ENCODE measurements at regions not wholly inside any gene's neighbourhood (a gene's known extent, or its start where the extent isn't known, plus 50 kb on each side); places are given as distances from the start of the nearest gene placed in this dataset.

DNA sequence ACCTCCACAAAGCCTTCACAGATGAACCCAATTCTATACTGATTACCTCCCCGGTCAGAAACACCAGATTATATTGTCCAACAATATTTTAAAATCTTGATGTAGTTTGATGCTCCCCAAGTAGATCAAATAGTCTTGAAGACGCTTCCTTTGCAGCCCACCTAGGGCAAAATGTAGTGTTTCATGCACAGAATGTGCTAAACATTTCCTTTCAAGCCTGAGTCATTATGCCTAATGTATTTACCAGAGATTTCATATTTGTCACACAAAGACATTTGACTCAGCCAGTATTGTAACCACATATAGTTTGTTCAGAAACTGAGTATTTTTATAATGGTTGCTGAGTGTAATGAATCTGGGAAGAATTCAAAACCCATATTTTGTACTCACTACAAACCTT is 1396.8 kb downstream of the LRRC4C start:
- no peak for ATAC-seq

DNA sequence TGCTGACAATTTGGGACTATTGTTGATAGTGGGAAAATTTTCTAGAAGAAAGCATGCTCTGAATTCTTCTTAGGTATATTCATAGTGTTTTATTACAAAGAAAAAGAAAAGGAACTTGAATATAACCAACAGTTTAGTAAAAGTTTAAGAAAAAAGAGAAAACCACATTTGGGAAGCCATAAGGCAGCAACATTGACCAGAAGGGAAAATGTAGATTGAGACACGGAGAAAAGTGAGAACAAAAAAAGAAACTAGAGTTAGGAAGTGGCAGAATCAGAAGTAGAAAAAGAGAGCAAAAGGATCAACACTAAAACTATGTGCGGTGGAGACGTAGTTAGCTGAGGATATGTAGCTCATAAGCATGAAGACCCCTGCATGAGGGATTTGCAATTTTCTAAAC is 1398.2 kb downstream of the LRRC4C start:
- ATAC-seq, result no peak
- no peak for DNase-seq (ENCODE audit: low spot score)

More for the DNA sequence above, 1396.8 kb downstream of the LRRC4C start:
- DNase-seq (ENCODE audit: low spot score), result no peak

DNA sequence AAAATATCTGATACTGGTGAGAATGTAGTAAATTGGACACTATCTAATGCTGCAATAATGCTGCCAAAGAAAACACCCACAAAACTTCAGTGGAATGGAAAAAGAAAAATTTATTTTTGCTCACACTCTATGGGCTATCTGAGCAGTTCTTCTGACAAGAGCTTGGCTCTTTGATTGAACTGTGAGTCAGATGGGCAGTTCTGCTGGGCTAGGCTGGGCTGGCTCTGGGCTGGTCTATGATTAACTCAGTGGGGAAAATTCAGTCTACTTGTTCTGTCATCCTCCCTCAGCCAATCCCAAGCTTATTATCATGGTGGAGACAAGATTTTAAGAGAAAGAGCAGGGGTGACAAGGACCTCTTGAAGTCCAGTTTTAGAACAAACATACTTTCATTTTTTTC is 1404.8 kb downstream of the LRRC4C start:
- ATAC-seq, result no peak

DNA sequence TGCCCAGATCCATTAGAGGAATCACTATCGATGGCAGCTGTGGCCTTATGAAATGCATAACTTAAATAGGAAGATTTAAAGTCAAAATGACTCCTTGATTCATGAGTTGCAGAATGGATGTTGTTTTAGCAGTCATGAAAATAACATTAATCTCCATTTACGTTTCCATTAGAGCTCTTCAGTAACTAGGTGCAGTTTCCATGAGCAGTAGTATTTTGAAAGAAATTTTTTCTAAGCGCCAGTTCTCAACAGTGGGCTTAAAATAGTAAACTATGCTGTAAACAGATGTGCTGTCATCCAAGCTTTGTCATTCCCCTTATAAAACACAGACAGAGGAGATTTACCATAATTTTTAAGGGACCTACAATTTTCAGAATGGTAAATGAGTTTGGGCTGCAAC is 1414.1 kb downstream of the LRRC4C start:
- DNase-seq (ENCODE audit: low spot score) (no peak), ATAC-seq (no peak)

More for the DNA sequence above, 1404.8 kb downstream of the LRRC4C start:
- no peak for DNase-seq (ENCODE audit: low spot score)

DNA sequence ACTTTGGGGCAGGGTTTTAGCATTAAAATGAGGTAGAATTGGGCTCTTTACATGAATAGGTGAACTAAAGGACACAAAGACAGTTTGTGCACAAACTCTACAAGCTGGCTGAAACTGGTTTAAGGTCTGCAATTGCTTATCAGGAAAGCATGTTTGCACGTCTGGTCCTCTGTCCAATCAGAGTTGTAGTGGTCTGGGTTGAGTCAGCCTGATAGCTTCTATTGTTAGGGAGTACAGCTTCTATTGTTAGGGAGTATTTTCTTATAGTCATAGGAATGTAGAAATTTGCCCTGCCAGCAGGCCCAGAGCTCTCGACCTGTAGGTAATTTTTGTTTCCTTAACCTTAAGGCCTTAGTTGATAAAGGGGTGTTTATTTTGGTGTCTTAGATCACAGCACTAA is 1422.4 kb downstream of the LRRC4C start:
- DNase-seq (ENCODE audit: low spot score) (no peak), ATAC-seq (no peak)

DNA sequence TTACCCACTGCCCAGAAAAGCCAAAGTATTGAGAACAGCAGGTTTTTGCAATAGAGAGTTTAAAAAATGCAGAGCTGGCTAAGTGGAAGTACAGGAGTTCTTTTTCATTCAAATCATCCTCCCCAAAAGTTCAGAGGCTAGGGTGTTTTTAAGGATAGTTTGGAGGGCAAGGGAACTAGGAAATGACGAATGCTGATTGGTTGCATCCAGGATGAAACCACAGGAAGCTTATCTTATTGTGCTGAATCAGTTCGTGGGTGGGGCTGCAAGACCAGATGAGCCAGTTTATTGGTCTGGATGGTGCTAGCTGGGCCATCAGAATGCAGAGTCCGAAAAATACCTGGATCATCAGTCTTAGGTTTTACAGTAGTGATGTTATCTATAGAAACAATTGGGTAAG is 1427.1 kb downstream of the LRRC4C start:
- ATAC-seq (no peak), DNase-seq (ENCODE audit: low spot score) (no peak)

DNA sequence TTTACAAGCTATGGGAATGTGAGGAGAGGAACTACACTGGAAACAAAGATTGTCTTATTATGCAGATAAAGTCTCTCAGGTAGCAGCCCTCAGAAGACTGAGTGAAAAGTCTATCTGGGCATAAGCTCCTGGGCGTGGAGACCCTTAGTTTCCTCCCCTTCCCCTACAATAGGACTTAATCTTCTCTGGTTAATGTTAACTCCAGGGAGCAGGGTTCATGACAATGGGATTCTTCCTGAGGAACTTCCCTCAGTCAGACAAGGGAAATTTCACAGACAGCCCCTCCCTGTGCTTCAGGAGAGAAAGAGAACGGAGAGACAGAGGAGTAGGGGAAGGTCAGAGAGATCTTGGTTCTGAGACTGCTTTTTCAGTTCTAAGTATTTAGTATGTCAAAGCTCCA is 1428.6 kb downstream of the LRRC4C start:
- DNase-seq (ENCODE audit: low spot score) (no peak), ATAC-seq (no peak)

DNA sequence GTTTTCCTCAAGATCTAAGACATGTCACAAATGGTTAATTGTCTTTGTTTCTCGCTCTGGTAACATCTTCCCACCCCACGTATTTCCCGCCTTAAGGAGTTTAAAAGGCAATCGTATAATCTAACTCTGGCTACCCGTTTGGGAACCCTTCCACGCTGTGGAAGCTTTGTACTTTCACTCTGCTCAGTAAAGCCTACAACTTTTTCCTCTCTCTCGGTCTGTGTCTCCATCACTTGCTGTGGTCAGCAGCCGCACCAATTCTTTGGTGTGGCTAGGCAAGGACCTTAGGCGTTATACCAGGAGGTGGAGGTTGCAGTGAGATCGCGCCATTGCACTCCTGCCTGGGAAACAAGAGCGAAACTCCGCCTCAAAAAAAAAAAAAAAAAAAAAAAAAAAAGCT is 1430.1 kb downstream of the LRRC4C start:
- no peak for DNase-seq (ENCODE audit: low spot score)
- no peak for ATAC-seq

DNA sequence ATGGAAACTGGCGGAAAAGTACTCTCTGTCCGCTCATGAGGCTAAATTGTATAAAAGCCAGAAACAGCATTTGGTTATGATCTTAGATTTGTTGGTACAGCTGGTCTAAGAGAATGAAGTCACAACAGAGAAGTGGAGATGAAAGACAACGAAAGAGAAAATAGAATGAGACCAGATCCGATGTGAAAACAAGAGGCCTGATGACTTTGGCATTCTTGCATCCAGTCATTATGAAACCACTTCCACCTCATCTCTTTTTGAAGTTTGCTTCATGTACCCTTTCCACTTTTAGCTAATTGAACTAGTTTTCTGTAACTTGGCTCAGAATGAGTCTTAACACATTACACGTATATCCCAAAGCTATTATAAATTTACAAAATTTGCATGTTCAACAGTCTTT is 1431.7 kb downstream of the LRRC4C start:
- ATAC-seq (no peak), DNase-seq (ENCODE audit: low spot score) (no peak)

DNA sequence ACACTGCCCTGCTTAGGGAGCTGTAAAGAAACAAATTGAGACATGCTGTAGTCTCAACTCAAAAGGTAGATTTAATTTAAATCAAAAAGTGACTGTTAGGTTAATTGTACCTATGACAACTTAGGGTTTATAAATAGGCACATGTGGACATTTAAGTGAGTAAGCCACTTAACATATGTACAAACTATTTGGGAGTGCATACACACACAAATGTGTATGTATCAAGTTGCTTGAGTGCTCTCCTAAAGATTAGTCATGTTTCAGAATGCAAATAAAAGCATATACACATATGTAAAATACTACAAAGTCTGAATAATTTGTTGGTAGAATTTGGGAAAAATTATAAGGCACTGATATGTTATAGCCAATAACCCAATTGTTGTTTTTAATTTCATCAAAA is 1435.7 kb downstream of the LRRC4C start:
- no peak for ATAC-seq

DNA sequence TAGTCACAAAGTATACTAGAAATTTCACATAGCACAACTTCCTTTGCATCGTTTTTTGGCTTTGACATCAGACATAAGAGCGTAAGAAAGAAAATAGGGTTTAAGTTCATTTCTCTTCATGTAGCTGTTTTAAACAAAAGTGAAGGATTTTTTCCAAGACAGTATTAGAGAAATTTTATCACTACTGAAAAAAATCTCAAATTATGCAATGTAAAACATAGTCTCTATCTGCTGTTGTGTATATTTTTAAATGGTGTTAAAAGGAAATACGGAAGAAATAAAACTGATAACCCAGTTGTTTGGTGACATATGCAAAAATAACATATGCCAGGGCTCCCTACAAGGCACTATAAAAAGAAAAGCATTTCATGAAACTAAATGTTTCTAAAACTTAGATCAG is 1449.4 kb downstream of the LRRC4C start:
- DNase-seq (ENCODE audit: low spot score), result no peak
- ATAC-seq, result no peak

More for the DNA sequence above, 1435.7 kb downstream of the LRRC4C start:
- DNase-seq (ENCODE audit: low spot score), result no peak

DNA sequence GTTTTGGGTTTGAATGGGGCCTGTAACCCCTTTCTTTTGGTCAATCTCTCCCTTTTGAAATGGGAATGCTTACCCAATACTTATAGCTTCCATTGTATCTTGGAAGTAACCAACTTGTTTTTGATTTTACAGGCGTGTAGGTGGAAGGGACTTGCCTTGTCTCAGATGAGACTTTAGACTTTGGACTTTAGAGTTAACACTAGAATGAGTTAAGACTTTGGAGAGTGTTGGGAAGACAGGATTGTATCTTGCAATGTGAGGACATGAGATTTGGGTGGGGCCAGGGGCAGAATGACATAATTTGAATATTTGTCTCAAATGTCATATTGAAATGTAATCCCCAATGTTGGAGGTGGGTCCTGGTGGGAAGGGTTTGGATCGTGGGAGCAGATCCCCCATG is 1466.9 kb downstream of the LRRC4C start:
- DNase-seq (ENCODE audit: low spot score), result no peak
- no peak for ATAC-seq

DNA sequence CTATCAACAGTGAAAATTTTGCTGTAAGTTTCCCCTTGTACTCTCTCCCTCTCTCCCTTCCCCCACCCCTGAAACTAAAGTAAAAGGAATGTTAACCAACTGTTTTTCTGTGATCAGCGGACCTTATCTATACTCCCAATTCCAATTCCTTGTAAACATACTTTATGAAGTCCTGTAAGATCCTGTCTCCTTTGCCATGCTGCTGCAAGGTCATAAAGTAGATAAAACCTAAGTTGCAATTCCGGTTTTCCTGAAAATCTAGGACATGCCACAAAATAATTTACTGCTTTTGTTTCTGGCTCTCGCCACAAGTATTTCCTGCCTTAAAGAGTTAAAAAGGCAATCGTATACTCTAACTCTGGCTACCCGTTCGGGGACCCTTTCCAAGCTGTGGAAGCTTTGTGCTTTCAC is 1469.0 kb downstream of the LRRC4C start:
- no peak for ATAC-seq
- no peak for DNase-seq (ENCODE audit: low spot score)

DNA sequence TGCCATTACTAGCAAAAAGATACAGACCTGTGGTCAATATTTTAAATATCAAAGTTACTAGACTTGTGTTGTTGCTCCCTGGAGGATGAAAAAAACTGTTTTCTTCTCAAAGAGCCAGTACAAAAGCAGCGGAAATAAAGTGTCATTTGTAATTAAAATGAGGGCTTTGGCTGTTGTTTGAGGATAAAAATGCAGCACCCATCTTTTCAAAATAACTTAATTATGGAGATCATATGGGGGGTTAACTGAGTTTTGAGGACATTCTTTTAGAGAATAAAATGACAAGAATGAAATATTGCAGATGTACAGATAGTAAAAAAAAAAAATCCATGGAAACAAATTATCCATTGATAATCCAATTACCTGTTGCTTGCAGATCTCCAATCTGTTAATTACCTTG is 1484.4 kb downstream of the LRRC4C start:
- ATAC-seq, result no peak
- DNase-seq (ENCODE audit: low spot score), result no peak

DNA sequence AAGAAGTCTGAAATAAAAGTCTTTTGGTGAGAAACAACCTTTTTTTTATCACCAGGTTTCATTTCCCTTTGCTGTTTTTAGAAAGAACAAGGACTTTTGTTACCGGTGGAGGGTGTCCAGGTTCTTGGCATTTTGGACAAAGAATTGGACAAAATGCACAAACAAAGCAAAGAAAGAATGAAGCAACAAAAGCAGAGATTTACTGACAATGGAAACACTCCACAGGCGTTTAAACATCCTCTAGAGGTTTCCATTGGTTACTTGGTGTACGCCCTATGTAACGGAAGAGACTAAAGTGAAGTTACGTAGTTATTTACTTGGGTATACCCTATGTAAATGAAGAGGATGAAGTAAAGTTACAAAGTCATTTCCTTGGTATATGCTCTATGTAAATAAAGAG is 1487.0 kb downstream of the LRRC4C start:
- ATAC-seq (no peak), DNase-seq (ENCODE audit: low spot score) (no peak)

DNA sequence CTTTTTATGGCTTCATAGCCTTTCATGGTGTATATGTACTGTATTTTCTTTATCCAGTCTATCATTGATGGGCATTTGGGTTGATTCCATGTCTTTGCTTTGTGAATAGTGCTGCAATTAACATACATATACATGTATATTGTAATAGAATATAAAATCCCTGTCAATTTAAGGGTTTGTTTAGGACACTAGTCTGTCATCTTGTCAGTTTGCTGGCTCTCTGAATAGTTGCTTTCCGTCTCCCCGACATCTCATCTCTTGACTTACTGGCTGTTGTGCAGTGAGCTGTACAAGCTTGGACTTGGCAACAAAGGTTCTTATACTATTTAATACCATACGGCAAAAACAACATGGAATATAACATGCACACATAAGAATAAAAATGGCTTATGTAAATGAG is 1487.5 kb downstream of the LRRC4C start:
- no peak for ATAC-seq

DNA sequence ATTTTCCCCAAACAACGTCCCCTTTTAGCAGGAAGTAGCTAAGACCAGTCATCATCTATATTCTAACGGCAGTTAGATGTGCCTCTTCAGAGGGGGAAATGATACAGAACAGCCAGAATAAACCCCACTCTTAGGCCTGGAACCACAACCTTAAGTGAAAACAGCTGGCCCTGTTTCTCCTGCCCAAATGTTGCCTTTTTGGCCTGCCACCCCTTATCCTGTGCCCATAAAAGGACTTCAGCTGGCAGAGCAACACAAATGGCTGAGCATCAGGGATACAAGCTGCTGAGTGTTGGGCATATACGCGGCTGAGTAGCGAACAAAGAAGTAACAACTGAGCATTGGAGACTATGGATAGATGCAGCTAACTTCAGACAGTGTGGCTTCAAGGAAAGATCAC is 1491.4 kb downstream of the LRRC4C start:
- DNase-seq (ENCODE audit: low spot score) (no peak), ATAC-seq (no peak)

More for the DNA sequence above, 1487.5 kb downstream of the LRRC4C start:
- no peak for DNase-seq (ENCODE audit: low spot score)

DNA sequence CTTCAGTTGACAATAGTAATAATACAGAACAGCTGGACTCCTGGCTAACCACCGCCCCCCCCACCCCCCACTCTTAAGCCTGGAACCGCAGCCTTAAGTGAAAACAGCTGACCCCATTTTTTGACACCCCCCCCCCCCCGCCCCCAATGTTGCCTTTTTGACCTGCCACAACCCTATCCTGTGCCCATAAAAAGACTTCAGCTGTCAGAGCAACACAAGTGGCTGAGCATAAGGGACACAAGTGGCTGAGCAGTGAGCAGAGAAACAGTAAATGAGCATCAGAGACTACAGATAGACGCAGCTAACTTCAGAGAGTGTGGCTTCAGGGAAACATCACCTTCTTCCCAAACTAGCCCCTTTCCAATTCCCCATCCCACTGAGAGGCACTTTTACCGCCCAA is 1493.8 kb downstream of the LRRC4C start:
- ATAC-seq, result no peak
- no peak for DNase-seq (ENCODE audit: low spot score)

DNA sequence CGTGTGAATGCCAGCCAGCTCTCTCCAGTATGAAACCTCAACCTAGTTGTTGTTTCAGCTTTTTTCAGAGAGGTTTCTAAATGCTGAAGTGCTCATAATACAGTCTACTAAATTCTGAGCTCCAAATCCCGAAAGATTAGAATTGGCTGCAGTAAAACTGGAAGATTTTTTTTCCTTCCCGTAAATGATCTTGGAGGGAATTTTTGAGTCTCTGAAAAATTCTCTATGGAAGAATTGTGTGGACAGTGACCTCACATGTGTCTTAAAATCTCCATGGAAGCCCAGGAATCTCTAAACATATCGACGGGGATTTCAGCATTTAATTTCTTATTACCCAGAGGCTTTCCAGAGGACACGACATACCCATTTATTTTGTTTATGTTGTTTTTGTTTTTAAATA is 1499.2 kb downstream of the LRRC4C start:
- ATAC-seq, result no peak
- DNase-seq (ENCODE audit: low spot score), result no peak

DNA sequence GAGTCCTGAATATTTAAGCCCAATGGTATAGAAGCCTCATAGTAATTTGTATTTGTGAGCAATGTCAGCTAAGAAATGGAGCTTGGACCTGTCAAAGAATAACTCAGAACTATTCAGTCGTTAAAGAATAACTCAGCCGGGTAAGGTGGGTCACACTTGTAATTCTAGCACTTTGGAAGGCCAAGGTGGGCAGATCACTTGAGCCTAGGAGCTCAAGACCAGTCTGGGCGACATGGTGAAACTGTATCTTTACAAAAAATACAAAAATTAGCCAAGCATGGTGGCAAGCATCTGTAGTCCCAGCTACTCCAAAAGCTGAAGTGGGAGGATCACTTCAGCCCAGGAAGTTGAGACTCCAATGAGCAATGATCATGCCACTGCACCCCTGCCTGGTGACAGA is 1526.5 kb downstream of the LRRC4C start:
- DNase-seq (ENCODE audit: low spot score) (no peak), ATAC-seq (no peak)

DNA sequence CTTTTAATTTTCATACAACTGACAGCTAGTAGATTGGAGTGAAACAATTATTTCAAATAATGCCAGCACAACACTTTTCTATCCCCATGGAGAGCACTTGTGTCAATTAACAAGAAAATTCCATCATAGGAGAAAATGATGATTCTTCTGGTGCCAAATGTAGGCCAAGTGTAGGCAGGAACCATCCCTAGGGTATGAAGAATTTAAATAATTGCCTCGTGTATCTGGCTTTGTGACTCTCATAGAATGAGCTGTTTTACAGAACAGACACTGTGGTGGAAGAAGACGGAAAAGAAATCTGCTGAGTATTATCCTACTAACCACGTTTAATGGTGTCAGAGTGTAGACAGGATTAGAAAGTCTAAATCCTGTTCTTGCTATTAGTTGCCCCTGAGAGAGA is 1542.2 kb downstream of the LRRC4C start:
- ATAC-seq, result no peak
- no peak for DNase-seq (ENCODE audit: low spot score)

DNA sequence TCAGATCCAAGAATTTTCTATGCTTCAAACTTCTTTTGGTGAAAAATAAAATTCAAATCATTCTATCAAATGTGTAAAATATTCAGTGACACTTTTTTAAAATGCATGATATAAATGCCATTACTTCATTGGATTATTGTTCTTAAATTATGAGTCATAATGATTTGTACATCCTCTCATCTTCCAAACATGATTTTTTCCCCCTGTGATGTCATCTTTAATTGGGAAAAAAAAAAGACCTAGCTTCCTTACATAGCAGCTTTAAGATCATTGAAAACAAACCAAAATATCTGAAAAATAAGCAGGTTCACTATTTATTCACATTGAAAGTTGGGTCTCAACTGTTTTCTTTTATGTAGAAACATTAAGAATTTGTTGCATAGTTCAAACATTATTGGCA is 1549.4 kb downstream of the LRRC4C start:
- no peak for ATAC-seq

DNA sequence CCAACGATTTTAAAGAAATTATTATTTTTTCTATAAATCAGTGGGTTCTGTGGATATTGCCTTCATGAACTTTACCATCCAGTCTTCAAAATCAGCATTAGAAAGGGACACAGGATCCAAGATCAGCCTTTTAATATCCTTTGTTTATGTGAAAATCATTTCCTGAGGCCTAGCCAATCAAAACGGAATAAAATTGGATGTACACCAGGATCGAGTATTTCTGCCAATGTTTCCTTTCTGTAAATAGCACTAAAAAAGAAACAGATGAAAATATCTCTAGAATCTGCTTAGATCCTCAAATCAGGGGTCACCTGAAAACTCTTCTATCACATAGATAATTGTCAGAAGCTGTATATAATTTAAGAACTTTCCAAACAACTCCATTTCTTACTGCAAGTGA is 1598.5 kb downstream of the LRRC4C start:
- DNase-seq (ENCODE audit: low spot score) (no peak), ATAC-seq (no peak)

More for the DNA sequence above, 1549.4 kb downstream of the LRRC4C start:
- DNase-seq (ENCODE audit: low spot score), result no peak

DNA sequence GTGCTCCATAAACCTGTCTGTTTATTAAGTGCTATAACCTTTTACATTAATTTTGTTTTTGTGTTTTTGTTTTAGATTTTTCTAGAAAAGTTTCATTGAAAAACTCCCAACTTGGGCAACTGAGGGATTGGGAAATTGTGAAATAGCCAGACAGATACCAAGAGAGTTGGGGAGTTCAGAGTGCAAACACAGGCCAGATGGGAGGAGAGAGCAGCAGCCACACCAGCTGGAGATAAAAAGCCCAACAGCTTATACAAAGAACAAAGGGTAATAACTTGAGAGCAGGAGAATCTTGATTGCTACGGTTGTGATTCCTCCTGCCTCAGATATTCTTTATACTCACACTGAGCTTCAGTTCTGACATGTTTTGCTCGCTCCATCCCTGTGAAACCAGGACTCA is 1642.2 kb downstream of the LRRC4C start:
- DNase-seq (ENCODE audit: low spot score) (no peak), ATAC-seq (peak; percentile 94)
